GDM1 (cell line): ENCODE measurements at regions not wholly inside any gene's neighbourhood (a gene's known extent, or its start where the extent isn't known, plus 50 kb on each side); places are given as distances from the start of the nearest gene placed in this dataset.

ENCODE experiments used
- DNase-seq: peaks from one replicate; lab custom pipeline; 2025; lab: John Stamatoyannopoulos, UW

GRCh38 chr2:181243319-181243718 lies 213.9 kb upstream of the ITGA4 start:
- no peak for DNase-seq

GRCh38 chr2:181250691-181251090 lies 206.5 kb upstream of the ITGA4 start:
- DNase-seq, result no peak

- peak; percentile 6 for DNase-seq
These were observed 204.7 kb upstream of the ITGA4 start for GRCh38 chr2:181252262-181253148.

GRCh38 chr2:181253438-181253837 lies 203.7 kb upstream of the ITGA4 start:
- DNase-seq, result no peak

- no peak for DNase-seq
These were observed 201.5 kb upstream of the ITGA4 start for GRCh38 chr2:181255651-181256050.

- no peak for DNase-seq
These were observed 198.5 kb upstream of the ITGA4 start for GRCh38 chr2:181258720-181259119.

GRCh38 chr2:181262782-181263181 lies 194.4 kb upstream of the ITGA4 start:
- no peak for DNase-seq

GRCh38 chr2:181264001-181264400 lies 193.2 kb upstream of the ITGA4 start:
- no peak for DNase-seq

GRCh38 chr2:181264441-181264840 lies 192.7 kb upstream of the ITGA4 start:
- no peak for DNase-seq

- no peak for DNase-seq
These were observed 190.6 kb upstream of the ITGA4 start for GRCh38 chr2:181266614-181267013.

GRCh38 chr2:181268174-181268867 lies 188.9 kb upstream of the ITGA4 start:
- DNase-seq, result no peak

- DNase-seq, result no peak
These were observed 183.2 kb upstream of the ITGA4 start for GRCh38 chr2:181273986-181274385.

GRCh38 chr2:181275643-181276070 lies 181.5 kb upstream of the ITGA4 start:
- DNase-seq, result no peak

- DNase-seq, result no peak
These were observed 175.9 kb upstream of the ITGA4 start for GRCh38 chr2:181281206-181281832.

GRCh38 chr2:181285116-181285515 lies 172.1 kb upstream of the ITGA4 start:
- no peak for DNase-seq

GRCh38 chr2:181289698-181290097 lies 167.5 kb upstream of the ITGA4 start:
- DNase-seq, result no peak

GRCh38 chr2:181290182-181290581 lies 167.0 kb upstream of the ITGA4 start:
- DNase-seq, result no peak

- no peak for DNase-seq
These were observed 162.2 kb upstream of the ITGA4 start for GRCh38 chr2:181294979-181295378.

- peak; percentile 77 for DNase-seq
These were observed 156.4 kb upstream of the ITGA4 start for GRCh38 chr2:181300600-181301291.

GRCh38 chr2:181304011-181304844 lies 153.0 kb upstream of the ITGA4 start:
- DNase-seq, result peak; percentile 58
